ENCODE measurements at regions not wholly inside any gene's neighbourhood (a gene's known extent, or its start where the extent isn't known, plus 50 kb on each side); places are given as distances from the start of the nearest gene placed in this dataset.

- intact Hi-C loops (cut with DNase I, micrococcal nuclease) = no loop called here
- no peaks in the 10 kb centered on the region for H3K9me3 Mint-ChIP-seq
- Histone ChIP-seq H3K36me3 (ENCODE audit: insufficient read depth, low read length) (no peaks in the 10 kb centered on the region), H3K4me1 (ENCODE audit: insufficient read depth, low read length) (no peaks in the 10 kb centered on the region), H3K9me3 (ENCODE audit: control insufficient read depth in 1 of 2, insufficient read depth in 1 of 2, low read length in 2 of 2) (peaks cover 0 to 13% of the 10 kb centered on the region in 2 experiments), H3K27ac (ENCODE audit: low read depth in 1 of 2, low read length in 2 of 2) (no peak overlapping the region), H3K27me3 (ENCODE audit: control insufficient read depth in 1 of 2, insufficient read depth in 2 of 2, low read length in 2 of 2) (no peaks in the 10 kb centered on the region), H3K4me3 (ENCODE audit: low read length) (no peak overlapping the region)
- CTCF ChIA-PET = no interaction called here
- H3K36me3 Mint-ChIP-seq (ENCODE audit: low read depth) = no peaks in the 10 kb centered on the region
- no peaks in the 10 kb centered on the region for H3K4me1 Mint-ChIP-seq (ENCODE audit: low read depth)
- POLR2A ChIA-PET = no interaction called here
- H3K4me3 Mint-ChIP-seq = no peak overlapping the region
- no peak for DNase-seq
- no peak overlapping the region for H3K27ac Mint-ChIP-seq
- ATAC-seq (ENCODE audit: poor library complexity) = no peak
- TF ChIP-seq CTCF (IDR thresholded peaks at IDR 0.05) = no peak
- H3K27me3 Mint-ChIP-seq = no peaks in the 10 kb centered on the region
Observed at GRCh38 chr17:72304859-72305258, 184.0 kb downstream of the SOX9 start.

- POLR2A ChIA-PET = no interaction called here
- DNase-seq (no peak), ATAC-seq (ENCODE audit: poor library complexity) (no peak)
- Mint-ChIP-seq H3K27ac (no peak overlapping the region), H3K9me3 (no peaks in the 10 kb centered on the region), H3K27me3 (no peaks in the 10 kb centered on the region), H3K4me3 (no peak overlapping the region), H3K4me1 (ENCODE audit: low read depth) (no peaks in the 10 kb centered on the region), H3K36me3 (ENCODE audit: low read depth) (no peaks in the 10 kb centered on the region)
- intact Hi-C loops (cut with DNase I, micrococcal nuclease) = no loop called here
- H3K4me1 ChIP-seq (ENCODE audit: insufficient read depth, low read length) = no peaks in the 10 kb centered on the region
- CTCF ChIA-PET = no interaction called here
- H3K36me3 ChIP-seq (ENCODE audit: insufficient read depth, low read length) = no peaks in the 10 kb centered on the region
- H3K27me3 ChIP-seq (ENCODE audit: control insufficient read depth in 1 of 2, insufficient read depth in 2 of 2, low read length in 2 of 2) = no peaks in the 10 kb centered on the region
- H3K4me3 ChIP-seq (ENCODE audit: low read length) = no peak overlapping the region
- H3K27ac ChIP-seq (ENCODE audit: low read depth in 1 of 2, low read length in 2 of 2) = no peak overlapping the region
- peaks cover 0 to 13% of the 10 kb centered on the region in 2 experiments for H3K9me3 ChIP-seq (ENCODE audit: control insufficient read depth in 1 of 2, insufficient read depth in 1 of 2, low read length in 2 of 2)
- no peak for TF ChIP-seq CTCF (IDR thresholded peaks at IDR 0.05)
Observed at GRCh38 chr17:72305472-72305871, 184.7 kb downstream of the SOX9 start.

GRCh38 chr17:72306037-72306436, 185.2 kb downstream of the SOX9 start:
- ATAC-seq (ENCODE audit: poor library complexity) (no peak), DNase-seq (no peak)
- Mint-ChIP-seq H3K4me1 (ENCODE audit: low read depth) (no peaks in the 10 kb centered on the region), H3K4me3 (no peak overlapping the region), H3K27me3 (no peaks in the 10 kb centered on the region), H3K9me3 (no peaks in the 10 kb centered on the region), H3K36me3 (ENCODE audit: low read depth) (no peaks in the 10 kb centered on the region), H3K27ac (no peak overlapping the region)
- CTCF ChIA-PET = no interaction called here
- POLR2A ChIA-PET = no interaction called here
- Histone ChIP-seq H3K4me1 (ENCODE audit: insufficient read depth, low read length) (no peaks in the 10 kb centered on the region), H3K9me3 (ENCODE audit: control insufficient read depth in 1 of 2, insufficient read depth in 1 of 2, low read length in 2 of 2) (peaks cover 0 to 13% of the 10 kb centered on the region in 2 experiments), H3K4me3 (ENCODE audit: low read length) (no peak overlapping the region), H3K36me3 (ENCODE audit: insufficient read depth, low read length) (no peaks in the 10 kb centered on the region), H3K27me3 (ENCODE audit: control insufficient read depth in 1 of 2, insufficient read depth in 2 of 2, low read length in 2 of 2) (no peaks in the 10 kb centered on the region), H3K27ac (ENCODE audit: low read depth in 1 of 2, low read length in 2 of 2) (no peak overlapping the region)
- TF ChIP-seq CTCF (IDR thresholded peaks at IDR 0.05) = no peak
- intact Hi-C loops (cut with DNase I, micrococcal nuclease) = no loop called here

All from CD4-positive, alpha-beta T cell (primary cell).